ENCODE measurements at regions not wholly inside any gene's neighbourhood (a gene's known extent, or its start where the extent isn't known, plus 50 kb on each side); places are given as distances from the start of the nearest gene placed in this dataset.
"Not testable (repeated sequence)": the region's sequence is repeated elsewhere in the genome, so short reads cannot be mapped to it uniquely, and the experiment has no call there.

DNA sequence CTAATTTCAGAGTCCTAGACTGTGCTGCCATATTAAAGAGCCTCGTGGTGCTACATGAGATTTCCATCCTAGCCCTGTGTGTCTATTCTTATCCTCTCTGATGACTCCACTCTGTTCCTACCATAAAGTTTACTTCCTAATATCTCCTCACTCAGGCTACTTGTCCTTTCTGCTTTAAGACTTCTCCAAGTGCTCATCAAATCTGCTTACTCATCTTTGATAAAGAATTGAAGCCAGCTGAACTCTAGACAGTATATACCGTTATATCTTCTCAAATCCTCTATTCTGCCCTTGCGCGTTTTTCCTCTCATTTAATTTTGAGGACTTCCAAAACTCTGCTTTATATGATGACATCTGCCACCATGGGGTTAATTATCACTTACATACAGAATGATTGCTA lies 539.5 kb downstream of the HAPSTR1 start:
- intact Hi-C loops (cut with micrococcal nuclease), result no loop called here
- no peak for ATAC-seq
- TF ChIP-seq, protein P1, sequence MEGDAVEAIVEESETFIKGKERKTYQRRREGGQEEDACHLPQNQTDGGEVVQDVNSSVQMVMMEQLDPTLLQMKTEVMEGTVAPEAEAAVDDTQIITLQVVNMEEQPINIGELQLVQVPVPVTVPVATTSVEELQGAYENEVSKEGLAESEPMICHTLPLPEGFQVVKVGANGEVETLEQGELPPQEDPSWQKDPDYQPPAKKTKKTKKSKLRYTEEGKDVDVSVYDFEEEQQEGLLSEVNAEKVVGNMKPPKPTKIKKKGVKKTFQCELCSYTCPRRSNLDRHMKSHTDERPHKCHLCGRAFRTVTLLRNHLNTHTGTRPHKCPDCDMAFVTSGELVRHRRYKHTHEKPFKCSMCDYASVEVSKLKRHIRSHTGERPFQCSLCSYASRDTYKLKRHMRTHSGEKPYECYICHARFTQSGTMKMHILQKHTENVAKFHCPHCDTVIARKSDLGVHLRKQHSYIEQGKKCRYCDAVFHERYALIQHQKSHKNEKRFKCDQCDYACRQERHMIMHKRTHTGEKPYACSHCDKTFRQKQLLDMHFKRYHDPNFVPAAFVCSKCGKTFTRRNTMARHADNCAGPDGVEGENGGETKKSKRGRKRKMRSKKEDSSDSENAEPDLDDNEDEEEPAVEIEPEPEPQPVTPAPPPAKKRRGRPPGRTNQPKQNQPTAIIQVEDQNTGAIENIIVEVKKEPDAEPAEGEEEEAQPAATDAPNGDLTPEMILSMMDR (IDR thresholded peaks at IDR 0.05), result no peak
- no peak for DNase-seq
- Mint-ChIP-seq H3K27me3 (ENCODE audit: low read depth in 2 of 2) (peaks cover 0 to 2% of the 10 kb centered on the region in 2 donors), H3K9me3 (no peaks in the 10 kb centered on the region), H3K36me3 (no peaks in the 10 kb centered on the region), H3K4me1 (no peaks in the 10 kb centered on the region), H3K4me3 (no peak overlapping the region), H3K27ac (no peak overlapping the region)
- Histone ChIP-seq H3K27ac (ENCODE audit: low read length) (no peak overlapping the region), H3K4me3 (ENCODE audit: low read length) (no peak overlapping the region), H3K9me3 (ENCODE audit: control insufficient read depth, insufficient read depth, low read length) (no peaks in the 10 kb centered on the region), H3K36me3 (ENCODE audit: control insufficient read depth, insufficient read depth, low read length) (no peaks in the 10 kb centered on the region), H3K4me1 (ENCODE audit: control insufficient read depth, insufficient read depth, low read length) (no peaks in the 10 kb centered on the region), H3K27me3 (ENCODE audit: control insufficient read depth, insufficient read depth, low read length) (no peaks in the 10 kb centered on the region)
- 83% methylated on average over 4 of the region's 4 CpGs for WGBS (ENCODE audit: insufficient coverage)

DNA sequence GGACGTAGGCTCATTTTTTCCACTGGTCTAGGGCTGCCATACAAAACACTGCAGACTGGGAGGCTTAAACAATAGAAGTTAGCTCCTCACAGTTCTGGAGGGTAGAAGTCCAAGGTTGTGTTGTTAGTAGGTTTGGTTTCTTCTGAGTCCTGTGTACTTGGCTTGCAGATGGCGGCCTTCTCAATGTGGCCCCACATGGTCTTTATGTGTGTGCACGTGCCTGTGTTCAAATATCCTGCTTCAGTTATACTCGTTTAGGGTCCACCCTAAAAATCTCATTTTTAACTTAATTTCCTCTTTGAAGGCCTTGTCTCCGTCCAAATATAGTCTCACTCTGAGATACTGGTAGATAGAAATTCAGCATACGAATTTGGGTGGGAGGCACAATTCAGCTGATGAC lies 542.4 kb downstream of the HAPSTR1 start:
- H3K27me3 ChIP-seq (ENCODE audit: control insufficient read depth, insufficient read depth, low read length), result no peaks in the 10 kb centered on the region
- no peaks in the 10 kb centered on the region for H3K4me1 ChIP-seq (ENCODE audit: control insufficient read depth, insufficient read depth, low read length)
- TF ChIP-seq, protein P1 (IDR thresholded peaks at IDR 0.05), result no peak
- Mint-ChIP-seq H3K4me1 (no peaks in the 10 kb centered on the region), H3K4me3 (no peak overlapping the region), H3K27ac (no peak overlapping the region), H3K9me3 (no peaks in the 10 kb centered on the region), H3K27me3 (ENCODE audit: low read depth in 2 of 2) (no peaks in the 10 kb centered on the region), H3K36me3 (no peaks in the 10 kb centered on the region)
- DNase-seq (no peak), ATAC-seq (no peak)
- no peak overlapping the region for H3K27ac ChIP-seq (ENCODE audit: low read length)
- no peak overlapping the region for H3K4me3 ChIP-seq (ENCODE audit: low read length)
- intact Hi-C loops (cut with micrococcal nuclease), result no loop called here
- H3K9me3 ChIP-seq (ENCODE audit: control insufficient read depth, insufficient read depth, low read length), result no peaks in the 10 kb centered on the region
- WGBS (ENCODE audit: insufficient coverage), result 81% methylated on average over 5 of the region's 6 CpGs
- no peaks in the 10 kb centered on the region for H3K36me3 ChIP-seq (ENCODE audit: control insufficient read depth, insufficient read depth, low read length)

DNA sequence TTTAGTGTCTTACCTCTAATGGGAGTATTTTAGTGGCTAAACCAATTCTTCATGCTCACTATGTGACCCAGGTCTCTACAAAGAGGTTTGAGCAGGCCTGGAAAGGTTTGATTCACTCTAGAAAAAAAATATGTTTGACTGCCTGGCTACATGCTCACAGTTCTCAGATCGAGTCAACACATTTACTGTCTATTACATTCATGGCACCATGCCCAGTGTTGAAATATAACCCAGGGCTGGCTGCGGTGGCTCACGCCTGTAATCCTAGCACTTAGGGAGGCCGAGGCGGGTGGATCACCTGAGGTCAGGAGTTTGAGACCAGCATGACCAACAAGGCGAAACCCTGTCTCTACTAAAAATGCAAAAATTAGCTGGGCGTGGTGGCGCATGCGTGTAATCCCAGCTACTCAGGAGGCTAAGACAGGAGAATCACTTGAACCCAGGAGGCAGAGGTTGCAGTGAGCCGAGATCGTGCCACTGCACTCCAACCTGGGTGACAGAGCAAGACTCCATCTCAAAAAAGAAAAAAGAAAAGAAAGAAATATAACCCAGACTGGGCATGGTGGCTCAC lies 543.8 kb downstream of the HAPSTR1 start:
- H3K4me3 ChIP-seq (ENCODE audit: low read length); ATAC-seq; H3K27ac ChIP-seq (ENCODE audit: low read length); intact Hi-C loops (cut with micrococcal nuclease); H3K27me3 ChIP-seq (ENCODE audit: control insufficient read depth, insufficient read depth, low read length); H3K36me3 ChIP-seq (ENCODE audit: control insufficient read depth, insufficient read depth, low read length); H3K27me3 Mint-ChIP-seq (ENCODE audit: low read depth in 2 of 2); H3K4me3 Mint-ChIP-seq; H3K9me3 ChIP-seq (ENCODE audit: control insufficient read depth, insufficient read depth, low read length); H3K9me3 Mint-ChIP-seq; DNase-seq; H3K27ac Mint-ChIP-seq; H3K4me1 ChIP-seq (ENCODE audit: control insufficient read depth, insufficient read depth, low read length); H3K36me3 Mint-ChIP-seq; H3K4me1 Mint-ChIP-seq: not testable (repeated sequence)
- 91% methylated on average over 11 of the region's 11 CpGs for WGBS (ENCODE audit: insufficient coverage)

DNA sequence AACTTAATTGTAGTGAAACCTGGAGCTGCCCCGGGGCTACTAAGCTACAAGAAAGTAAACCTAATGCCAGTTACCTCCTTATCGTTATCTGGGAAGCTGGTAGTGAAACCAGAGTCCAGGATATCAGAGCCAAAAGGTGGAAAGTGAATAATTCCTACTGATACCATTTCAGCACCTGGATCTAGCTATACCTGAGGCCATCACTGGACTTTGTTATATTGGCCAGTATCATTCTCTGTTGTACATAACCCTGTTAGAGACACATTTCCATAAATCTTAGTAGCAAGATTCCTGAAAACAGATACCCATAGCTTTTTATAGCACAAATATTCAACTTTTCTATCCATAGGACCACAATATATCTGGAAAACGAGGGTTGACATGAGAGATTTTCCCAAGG lies 538.0 kb downstream of the GRIN2A start:
- H3K4me3 ChIP-seq (ENCODE audit: low read length), result no peak overlapping the region
- H3K36me3 ChIP-seq (ENCODE audit: control insufficient read depth, insufficient read depth, low read length), result no peaks in the 10 kb centered on the region
- H3K27me3 ChIP-seq (ENCODE audit: control insufficient read depth, insufficient read depth, low read length), result no peaks in the 10 kb centered on the region
- 69% methylated on average over 3 of the region's 3 CpGs for WGBS (ENCODE audit: insufficient coverage)
- Mint-ChIP-seq H3K4me3 (no peak overlapping the region), H3K27ac (no peak overlapping the region), H3K9me3 (no peaks in the 10 kb centered on the region), H3K4me1 (no peaks in the 10 kb centered on the region), H3K36me3 (no peaks in the 10 kb centered on the region), H3K27me3 (ENCODE audit: low read depth in 2 of 2) (peaks cover 12 to 21% of the 10 kb centered on the region in 2 donors)
- DNase-seq, result no peak
- ATAC-seq, result no peak
- TF ChIP-seq, protein P1 (IDR thresholded peaks at IDR 0.05), result no peak
- H3K9me3 ChIP-seq (ENCODE audit: control insufficient read depth, insufficient read depth, low read length), result no peaks in the 10 kb centered on the region
- H3K27ac ChIP-seq (ENCODE audit: low read length), result no peak overlapping the region
- intact Hi-C loops (cut with micrococcal nuclease), result no loop called here
- no peaks in the 10 kb centered on the region for H3K4me1 ChIP-seq (ENCODE audit: control insufficient read depth, insufficient read depth, low read length)
